GM18870 (cell line): ENCODE measurements at regions not wholly inside any gene's neighbourhood (a gene's known extent, or its start where the extent isn't known, plus 50 kb on each side); places are given as distances from the start of the nearest gene placed in this dataset.
"Not testable (repeated sequence)": the region's sequence is repeated elsewhere in the genome, so short reads cannot be mapped to it uniquely, and the experiment has no call there.

Source experiments
- ATAC-seq: cut with Tn5 transposase; IDR thresholded peaks from one replicate; pipeline ENCODE4 v1.9.1; 2021; ENCODE audit warnings: moderate library complexity; ENCODE audit not compliant: unreplicated experiment

GRCh38 chr18:22563164-22563583 lies 145.5 kb upstream of the CTAGE1 start:
- ATAC-seq, result no peak

GRCh38 chr18:22564036-22564435 lies 146.3 kb upstream of the CTAGE1 start:
- no peak for ATAC-seq

- ATAC-seq, result no peak
Observed at GRCh38 chr18:22566703-22567420, 149.1 kb upstream of the CTAGE1 start.

GRCh38 chr18:22567794-22568193 lies 150.1 kb upstream of the CTAGE1 start:
- ATAC-seq, result no peak

- no peak for ATAC-seq
Observed at GRCh38 chr18:22570492-22570891, 152.8 kb upstream of the CTAGE1 start.

- ATAC-seq, result no peak
Observed at GRCh38 chr18:22572341-22572740, 154.6 kb upstream of the CTAGE1 start.

GRCh38 chr18:22579271-22579670 lies 161.6 kb upstream of the CTAGE1 start:
- ATAC-seq, result no peak

GRCh38 chr18:22585333-22585732 lies 167.6 kb upstream of the CTAGE1 start:
- no peak for ATAC-seq

- no peak for ATAC-seq
Observed at GRCh38 chr18:22585821-22586220, 168.1 kb upstream of the CTAGE1 start.

GRCh38 chr18:22591222-22591621 lies 173.5 kb upstream of the CTAGE1 start:
- no peak for ATAC-seq

GRCh38 chr18:22594155-22594690 lies 176.5 kb upstream of the CTAGE1 start:
- ATAC-seq, result no peak

- no peak for ATAC-seq
Observed at GRCh38 chr18:22601481-22601880, 183.8 kb upstream of the CTAGE1 start.

GRCh38 chr18:22602456-22602855 lies 184.7 kb upstream of the CTAGE1 start:
- ATAC-seq, result not testable (repeated sequence)

GRCh38 chr18:22603902-22604301 lies 186.2 kb upstream of the CTAGE1 start:
- ATAC-seq, result no peak

- no peak for ATAC-seq
Observed at GRCh38 chr18:22604390-22604985, 186.8 kb upstream of the CTAGE1 start.

GRCh38 chr18:22604986-22605421 lies 187.3 kb upstream of the CTAGE1 start:
- ATAC-seq, result no peak

GRCh38 chr18:22605736-22606135 lies 188.0 kb upstream of the CTAGE1 start:
- no peak for ATAC-seq

GRCh38 chr18:22606563-22607283 lies 189.0 kb upstream of the CTAGE1 start:
- no peak for ATAC-seq

GRCh38 chr18:22607284-22607635 lies 189.5 kb upstream of the CTAGE1 start:
- ATAC-seq, result no peak

- no peak for ATAC-seq
Observed at GRCh38 chr18:22608847-22609246, 191.1 kb upstream of the CTAGE1 start.

GRCh38 chr18:22609642-22610041 lies 191.9 kb upstream of the CTAGE1 start:
- no peak for ATAC-seq
